Central memory CD8-positive, alpha-beta T cell (primary cell): ENCODE measurements at regions not wholly inside any gene's neighbourhood (a gene's known extent, or its start where the extent isn't known, plus 50 kb on each side); places are given as distances from the start of the nearest gene placed in this dataset.

Experiments
- ATAC-seq: fragments of 150-1000 bp; cut with Tn5 transposase; replicated peaks from 2 replicates; pipeline ENCODE4 v1.10.0; 2022; ENCODE audit warnings: mild to moderate bottlenecking, moderate FRiP score, moderate number of reproducible peaks; ENCODE audit not compliant: poor library complexity, severe bottlenecking; ENCODE audit errors: extremely low read depth
- DNase-seq, 2 donors: peaks; one replicate each; pipeline ENCODE4 v3.0.0; 2021; ENCODE audit warnings: low spot score in 2 of 2
- H3K27ac Mint-ChIP-seq: one replicate; pipeline ENCODE4 v1.8.0; 2022; ENCODE audit warnings: low read depth, mild to moderate bottlenecking, moderate library complexity, mixed read lengths
- H3K27me3 Mint-ChIP-seq: one replicate; pipeline ENCODE4 v1.8.0; 2022; ENCODE audit warnings: mixed read lengths
- H3K36me3 Mint-ChIP-seq: one replicate; pipeline ENCODE4 v1.8.0; 2022; ENCODE audit warnings: mild to moderate bottlenecking, moderate library complexity, mixed read lengths; ENCODE audit not compliant: insufficient read depth
- H3K4me1 Mint-ChIP-seq: one replicate; pipeline ENCODE4 v1.8.0; 2022; ENCODE audit warnings: mixed read lengths
- H3K4me3 Mint-ChIP-seq: one replicate; pipeline ENCODE4 v1.8.0; 2022; ENCODE audit warnings: mild to moderate bottlenecking, moderate library complexity, mixed read lengths
- H3K9me3 Mint-ChIP-seq: one replicate; pipeline ENCODE4 v1.8.0; 2022; ENCODE audit warnings: mixed read lengths

GRCh38 chr3:23669541-23670255 lies 136.1 kb upstream of the UBE2E1 start:
- ATAC-seq (no peak), DNase-seq (no peak)
- H3K4me1 Mint-ChIP-seq, result no peaks in the 10 kb centered on the region
- no peaks in the 10 kb centered on the region for H3K36me3 Mint-ChIP-seq
- H3K9me3 Mint-ChIP-seq, result no peaks in the 10 kb centered on the region
- peaks cover 45% of the 10 kb centered on the region for H3K27me3 Mint-ChIP-seq
- H3K4me3 Mint-ChIP-seq, result no peak overlapping the region
- H3K27ac Mint-ChIP-seq, result no peak overlapping the region

- no peak for ATAC-seq
- no peak for DNase-seq
- H3K27ac Mint-ChIP-seq, result no peak overlapping the region
- no peak overlapping the region for H3K4me3 Mint-ChIP-seq
- peaks cover 52% of the 10 kb centered on the region for H3K27me3 Mint-ChIP-seq
- no peaks in the 10 kb centered on the region for H3K9me3 Mint-ChIP-seq
- no peaks in the 10 kb centered on the region for H3K4me1 Mint-ChIP-seq
- H3K36me3 Mint-ChIP-seq, result no peaks in the 10 kb centered on the region
Measured at GRCh38 chr3:23671851-23672589, 133.7 kb upstream of the UBE2E1 start.

GRCh38 chr3:23672628-23673027 lies 133.1 kb upstream of the UBE2E1 start:
- DNase-seq (no peak), ATAC-seq (no peak)
- Mint-ChIP-seq H3K4me3 (no peak overlapping the region), H3K27me3 (peaks cover 52% of the 10 kb centered on the region), H3K36me3 (no peaks in the 10 kb centered on the region), H3K4me1 (no peaks in the 10 kb centered on the region), H3K9me3 (no peaks in the 10 kb centered on the region), H3K27ac (no peak overlapping the region)

- no peaks in the 10 kb centered on the region for H3K36me3 Mint-ChIP-seq
- no peak overlapping the region for H3K27ac Mint-ChIP-seq
- H3K9me3 Mint-ChIP-seq, result no peaks in the 10 kb centered on the region
- no peak for ATAC-seq
- H3K27me3 Mint-ChIP-seq, result peaks cover 52% of the 10 kb centered on the region
- no peak for DNase-seq
- H3K4me3 Mint-ChIP-seq, result no peak overlapping the region
- no peaks in the 10 kb centered on the region for H3K4me1 Mint-ChIP-seq
Measured at GRCh38 chr3:23675010-23675409, 130.7 kb upstream of the UBE2E1 start.

- H3K4me3 Mint-ChIP-seq, result no peak overlapping the region
- ATAC-seq (no peak), DNase-seq (no peak)
- peaks cover 41% of the 10 kb centered on the region for H3K27me3 Mint-ChIP-seq
- no peaks in the 10 kb centered on the region for H3K4me1 Mint-ChIP-seq
- H3K36me3 Mint-ChIP-seq, result no peaks in the 10 kb centered on the region
- no peak overlapping the region for H3K27ac Mint-ChIP-seq
- no peaks in the 10 kb centered on the region for H3K9me3 Mint-ChIP-seq
Measured at GRCh38 chr3:23676093-23676492, 129.7 kb upstream of the UBE2E1 start.

GRCh38 chr3:23682646-23683045 lies 123.1 kb upstream of the UBE2E1 start:
- H3K36me3 Mint-ChIP-seq, result no peaks in the 10 kb centered on the region
- no peaks in the 10 kb centered on the region for H3K4me1 Mint-ChIP-seq
- no peak for DNase-seq
- H3K4me3 Mint-ChIP-seq, result no peak overlapping the region
- peaks cover 10% of the 10 kb centered on the region for H3K27me3 Mint-ChIP-seq
- no peak for ATAC-seq
- no peak overlapping the region for H3K27ac Mint-ChIP-seq
- H3K9me3 Mint-ChIP-seq, result no peaks in the 10 kb centered on the region

GRCh38 chr3:23685541-23686258 lies 120.1 kb upstream of the UBE2E1 start:
- Mint-ChIP-seq H3K4me1 (no peaks in the 10 kb centered on the region), H3K27me3 (peaks cover 10% of the 10 kb centered on the region), H3K36me3 (no peaks in the 10 kb centered on the region), H3K9me3 (no peaks in the 10 kb centered on the region), H3K27ac (no peak overlapping the region), H3K4me3 (no peak overlapping the region)
- DNase-seq (no peak), ATAC-seq (no peak)

GRCh38 chr3:23686519-23686918 lies 119.2 kb upstream of the UBE2E1 start:
- ATAC-seq, result no peak
- Mint-ChIP-seq H3K4me3 (no peak overlapping the region), H3K9me3 (no peaks in the 10 kb centered on the region), H3K4me1 (no peaks in the 10 kb centered on the region), H3K27me3 (peaks cover 10% of the 10 kb centered on the region), H3K36me3 (no peaks in the 10 kb centered on the region), H3K27ac (no peak overlapping the region)
- DNase-seq, result no peak

- DNase-seq (no peak), ATAC-seq (no peak)
- H3K27ac Mint-ChIP-seq, result no peak overlapping the region
- H3K27me3 Mint-ChIP-seq, result peaks cover 13% of the 10 kb centered on the region
- H3K4me1 Mint-ChIP-seq, result no peaks in the 10 kb centered on the region
- no peaks in the 10 kb centered on the region for H3K36me3 Mint-ChIP-seq
- H3K4me3 Mint-ChIP-seq, result no peak overlapping the region
- no peaks in the 10 kb centered on the region for H3K9me3 Mint-ChIP-seq
Measured at GRCh38 chr3:23691357-23691895, 114.3 kb upstream of the UBE2E1 start.

- H3K36me3 Mint-ChIP-seq, result no peaks in the 10 kb centered on the region
- ATAC-seq (no peak), DNase-seq (no peak)
- H3K4me1 Mint-ChIP-seq, result no peaks in the 10 kb centered on the region
- no peaks in the 10 kb centered on the region for H3K9me3 Mint-ChIP-seq
- no peak overlapping the region for H3K4me3 Mint-ChIP-seq
- H3K27ac Mint-ChIP-seq, result no peak overlapping the region
- peaks cover 12% of the 10 kb centered on the region for H3K27me3 Mint-ChIP-seq
Measured at GRCh38 chr3:23696842-23697241, 108.9 kb upstream of the UBE2E1 start.

GRCh38 chr3:23697416-23697815 lies 108.3 kb upstream of the UBE2E1 start:
- ATAC-seq (no peak), DNase-seq (no peak)
- Mint-ChIP-seq H3K9me3 (no peaks in the 10 kb centered on the region), H3K27me3 (peaks cover 12% of the 10 kb centered on the region), H3K36me3 (no peaks in the 10 kb centered on the region), H3K4me1 (no peaks in the 10 kb centered on the region), H3K27ac (no peak overlapping the region), H3K4me3 (no peak overlapping the region)

GRCh38 chr3:23698652-23699313 lies 107.0 kb upstream of the UBE2E1 start:
- no peaks in the 10 kb centered on the region for H3K9me3 Mint-ChIP-seq
- H3K36me3 Mint-ChIP-seq, result no peaks in the 10 kb centered on the region
- H3K4me3 Mint-ChIP-seq, result no peak overlapping the region
- no peak overlapping the region for H3K27ac Mint-ChIP-seq
- no peak for DNase-seq
- ATAC-seq, result no peak
- H3K27me3 Mint-ChIP-seq, result peaks cover 12% of the 10 kb centered on the region
- H3K4me1 Mint-ChIP-seq, result no peaks in the 10 kb centered on the region
